HG02884 (cell line): ENCODE measurements at regions not wholly inside any gene's neighbourhood (a gene's known extent, or its start where the extent isn't known, plus 50 kb on each side); places are given as distances from the start of the nearest gene placed in this dataset.

ENCODE experiments used
- ATAC-seq: cut with Tn5 transposase; IDR thresholded peaks from one replicate; pipeline ENCODE4 v1.9.1; 2021; ENCODE audit warnings: mild to moderate bottlenecking, moderate library complexity; ENCODE audit not compliant: unreplicated experiment

DNA sequence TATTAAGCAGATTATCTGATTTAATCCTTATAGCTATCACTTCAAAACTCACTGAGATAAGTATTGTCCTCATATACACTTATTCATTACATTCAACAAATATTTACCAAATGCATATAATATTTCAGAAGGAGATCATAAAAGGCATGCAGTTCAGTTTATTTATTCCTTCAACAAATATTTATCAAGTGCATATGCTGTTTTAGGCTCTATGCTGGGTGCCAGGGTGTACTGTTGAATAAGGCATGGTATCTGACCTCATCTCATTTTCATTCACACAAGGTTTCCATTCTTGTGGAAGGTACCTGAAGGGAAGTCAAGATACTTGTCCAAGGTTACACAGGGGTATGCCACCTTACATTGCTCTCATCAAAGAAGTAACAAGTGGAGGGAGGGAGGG is 213.0 kb downstream of the INSIG2 start:
- ATAC-seq, result no peak

DNA sequence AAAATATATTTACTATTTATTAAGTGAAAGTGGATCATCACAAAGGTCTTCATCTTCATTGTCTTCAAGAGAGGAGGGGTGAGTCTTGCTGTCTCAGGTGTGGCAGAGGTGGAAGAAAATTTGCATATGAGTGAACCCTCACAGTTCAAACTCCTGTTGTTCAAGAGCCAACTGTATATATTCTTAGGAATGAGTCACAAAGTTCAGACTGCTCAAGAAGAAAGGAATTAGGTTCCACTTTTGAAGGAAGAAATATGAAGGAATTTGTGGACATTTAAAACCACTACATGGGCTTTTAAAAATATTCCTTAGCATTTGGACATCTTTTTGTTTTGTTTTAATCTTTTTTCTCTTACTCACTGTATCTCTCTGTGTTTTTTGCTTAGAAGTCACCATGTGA is 212.6 kb downstream of the INSIG2 start:
- ATAC-seq, result no peak

DNA sequence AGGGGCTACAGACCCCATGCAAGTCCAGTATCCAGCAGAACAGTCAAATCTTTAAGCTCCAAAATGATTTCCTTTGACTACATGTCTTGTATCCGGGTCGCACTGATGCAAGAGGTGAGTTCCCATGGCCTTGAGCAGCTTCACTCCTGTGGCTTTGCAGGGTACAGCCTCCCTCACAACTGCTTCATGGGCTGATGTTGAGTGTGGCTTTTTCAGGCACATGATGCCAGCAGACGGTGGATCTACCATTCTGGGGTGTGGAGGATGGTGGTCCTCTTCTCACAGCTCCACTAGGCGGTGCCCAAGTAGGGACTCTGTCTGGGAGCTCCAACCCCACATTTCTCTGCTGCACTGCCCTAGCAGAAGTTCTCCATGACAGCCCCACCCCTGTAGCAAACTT is 208.4 kb downstream of the INSIG2 start:
- ATAC-seq, result no peak

DNA sequence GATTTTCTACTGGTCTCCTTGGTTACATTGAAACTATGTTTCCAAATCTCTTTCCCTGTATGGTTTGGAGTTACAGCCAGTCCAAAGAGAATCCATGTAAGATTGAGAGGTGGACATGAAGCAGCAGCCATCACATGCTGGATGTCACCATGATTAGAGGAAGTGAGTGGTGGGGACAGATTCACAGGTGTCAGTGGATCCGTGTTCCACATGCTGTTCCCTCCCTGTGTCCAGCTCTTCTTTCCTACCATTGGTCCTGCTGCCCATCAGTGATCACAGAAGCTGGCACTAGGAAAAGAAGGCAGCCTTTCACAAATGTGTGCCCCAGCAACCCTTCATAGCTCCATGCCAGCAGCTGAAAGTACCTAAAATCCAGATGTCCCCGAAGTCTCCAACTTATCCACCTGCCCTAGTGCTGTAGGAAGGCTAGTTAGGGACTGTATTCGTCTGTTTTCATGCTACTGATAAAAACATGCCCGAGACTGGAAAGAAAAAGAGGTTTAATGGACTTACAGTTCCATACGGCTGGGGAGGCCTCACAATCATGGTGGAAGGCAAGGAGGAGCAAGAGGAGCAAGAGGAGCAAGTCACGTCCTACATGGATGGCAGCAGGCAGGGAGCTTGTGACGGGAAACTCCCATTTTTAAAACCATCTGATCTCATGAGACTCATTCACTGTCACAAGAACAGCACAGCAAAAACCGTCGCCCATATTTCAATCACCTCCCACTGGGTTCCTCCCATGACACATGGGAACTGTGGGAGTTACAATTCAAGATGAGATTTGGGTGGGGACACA is 207.5 kb downstream of the INSIG2 start:
- no peak for ATAC-seq

DNA sequence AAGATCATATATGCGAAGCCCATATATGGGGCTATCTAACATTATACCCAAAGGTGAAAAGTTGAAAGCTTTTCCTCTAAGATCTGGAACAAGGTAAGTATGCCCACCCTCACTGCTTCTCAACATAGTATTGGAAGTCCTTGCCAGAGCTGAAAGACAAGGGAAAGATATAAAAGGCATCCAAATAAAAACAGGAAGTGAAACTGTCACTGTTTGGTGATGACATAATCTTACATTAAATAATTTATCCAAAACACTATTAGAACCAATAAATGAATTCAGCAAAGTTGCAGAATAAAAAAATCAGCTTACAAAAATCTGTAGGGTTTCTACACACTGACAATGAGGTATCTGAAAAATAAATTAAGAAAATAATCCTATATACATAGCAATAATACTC is 205.8 kb downstream of the INSIG2 start:
- ATAC-seq, result no peak

DNA sequence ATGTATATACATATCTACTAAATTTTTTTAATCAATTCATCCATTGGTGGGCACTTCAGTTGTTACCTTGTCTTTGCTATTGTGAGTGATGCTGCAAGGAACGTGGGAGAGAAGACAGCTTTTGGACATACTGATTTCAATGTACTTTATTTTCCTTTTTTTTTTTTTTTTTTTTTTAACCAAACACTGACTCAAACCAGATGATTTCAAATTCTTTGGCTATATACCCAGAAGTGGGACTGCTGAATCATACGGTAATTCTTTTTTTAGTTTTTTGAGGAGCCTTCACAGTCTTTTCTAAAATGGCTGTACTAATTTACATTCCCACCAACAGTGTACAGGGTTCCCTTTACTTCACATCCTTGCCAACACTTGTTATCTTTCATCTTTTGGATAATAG is 204.7 kb downstream of the INSIG2 start:
- ATAC-seq, result no peak

DNA sequence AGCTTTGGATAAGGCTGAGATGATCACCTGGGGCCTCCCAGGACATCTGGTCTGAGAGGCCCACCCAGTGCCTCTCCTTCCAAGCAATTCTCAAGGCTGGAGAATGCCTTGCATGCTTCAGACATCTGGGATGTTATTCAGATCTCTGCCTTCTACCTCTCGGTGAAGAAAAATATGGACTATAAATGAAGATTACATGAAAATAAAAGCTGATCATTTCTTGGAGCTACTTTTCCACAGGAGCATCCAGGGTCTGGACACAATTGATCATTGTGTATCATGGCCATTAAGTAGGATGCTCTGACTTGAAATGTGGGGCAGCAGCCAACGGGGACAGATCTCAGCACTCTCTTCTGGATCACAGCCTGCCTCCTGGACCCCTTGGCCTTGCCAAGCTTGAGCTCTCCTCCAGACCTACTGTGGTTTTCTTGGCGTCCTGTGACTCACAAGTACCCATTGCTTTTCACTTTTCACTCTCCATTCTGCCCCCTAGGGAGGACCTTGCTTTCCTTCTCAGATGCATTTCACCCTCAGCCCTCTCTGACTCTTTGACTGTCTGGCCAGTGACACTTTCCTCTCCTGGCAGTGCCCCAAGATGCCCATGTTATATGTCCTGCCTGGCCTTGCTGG is 203.1 kb downstream of the INSIG2 start:
- ATAC-seq, result no peak

DNA sequence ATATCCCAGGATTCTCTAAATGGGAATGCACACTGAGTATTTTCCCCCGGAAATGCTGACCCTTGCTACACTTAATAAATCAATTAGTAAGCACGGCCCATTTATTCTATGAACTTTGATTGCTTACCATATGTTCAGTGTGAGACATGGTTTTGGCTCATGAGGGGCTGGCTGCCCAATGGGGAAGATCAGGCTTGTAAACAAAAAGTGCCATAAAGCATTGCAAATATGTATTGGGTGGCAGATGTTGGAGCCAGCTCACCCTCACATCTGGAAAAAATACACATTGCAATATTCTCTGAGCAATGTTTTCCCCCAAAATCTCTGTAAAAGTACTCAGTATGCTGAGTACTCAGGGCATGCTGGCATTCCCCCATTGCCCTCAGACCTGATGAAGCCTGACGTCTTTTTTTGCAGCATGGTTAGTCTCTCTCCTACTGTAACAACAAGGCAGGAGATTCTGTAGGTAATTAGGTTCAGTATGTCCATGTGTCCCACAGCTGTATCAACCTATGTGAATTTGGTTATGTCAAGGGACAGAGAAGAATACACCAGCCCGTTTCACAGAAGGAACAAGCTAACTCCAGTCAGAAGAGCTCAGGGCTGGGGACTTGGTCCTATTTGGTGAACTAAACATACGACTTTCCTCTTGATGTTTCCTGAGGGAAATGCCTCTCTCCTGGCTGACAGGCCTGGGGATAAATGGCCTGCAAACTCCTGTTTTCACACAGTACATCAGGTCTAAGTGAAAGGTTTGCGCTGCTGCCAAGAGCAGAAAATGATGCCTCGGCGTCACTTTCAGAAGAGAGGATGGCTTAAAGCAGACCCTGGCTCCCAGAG is 202.4 kb downstream of the INSIG2 start:
- ATAC-seq, result no peak

DNA sequence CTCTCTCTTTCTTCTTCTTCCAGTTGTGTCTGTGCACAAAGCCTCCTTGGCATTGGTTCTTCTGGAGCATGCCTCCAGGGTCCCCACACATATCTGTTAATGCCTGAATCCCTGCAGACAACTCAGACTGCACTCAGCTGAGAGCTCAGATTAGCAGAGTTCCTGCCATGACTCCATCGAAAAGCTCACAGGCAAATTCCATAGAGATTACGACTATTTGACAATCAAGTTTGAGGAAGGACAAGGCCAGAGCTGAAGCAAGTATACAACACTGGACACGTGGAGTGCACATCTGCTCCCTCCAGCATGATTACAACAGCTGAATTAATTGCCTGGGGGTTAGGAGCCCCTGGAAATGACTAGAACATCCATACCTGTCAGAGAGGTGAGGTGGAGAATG is 190.7 kb downstream of the INSIG2 start:
- no peak for ATAC-seq

DNA sequence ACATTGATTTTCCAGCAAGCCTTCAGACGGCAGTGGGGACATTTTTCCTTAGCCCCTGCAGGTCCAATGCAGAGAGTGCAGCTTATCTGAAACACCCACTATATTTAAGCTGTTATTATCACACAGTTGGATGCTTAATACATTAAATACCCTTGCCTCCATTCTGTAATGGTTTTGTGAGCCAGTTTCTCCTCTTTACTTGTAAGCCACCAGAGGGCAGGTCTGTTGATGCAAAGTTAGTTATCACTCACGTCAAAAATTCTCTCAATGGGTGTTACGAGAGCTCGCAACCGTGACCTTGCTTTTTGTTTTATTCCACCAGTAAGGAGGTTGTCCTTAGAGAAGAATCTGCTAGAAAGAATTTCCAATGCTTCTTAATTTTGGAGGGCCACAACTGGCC is 189.8 kb downstream of the INSIG2 start:
- ATAC-seq, result no peak

DNA sequence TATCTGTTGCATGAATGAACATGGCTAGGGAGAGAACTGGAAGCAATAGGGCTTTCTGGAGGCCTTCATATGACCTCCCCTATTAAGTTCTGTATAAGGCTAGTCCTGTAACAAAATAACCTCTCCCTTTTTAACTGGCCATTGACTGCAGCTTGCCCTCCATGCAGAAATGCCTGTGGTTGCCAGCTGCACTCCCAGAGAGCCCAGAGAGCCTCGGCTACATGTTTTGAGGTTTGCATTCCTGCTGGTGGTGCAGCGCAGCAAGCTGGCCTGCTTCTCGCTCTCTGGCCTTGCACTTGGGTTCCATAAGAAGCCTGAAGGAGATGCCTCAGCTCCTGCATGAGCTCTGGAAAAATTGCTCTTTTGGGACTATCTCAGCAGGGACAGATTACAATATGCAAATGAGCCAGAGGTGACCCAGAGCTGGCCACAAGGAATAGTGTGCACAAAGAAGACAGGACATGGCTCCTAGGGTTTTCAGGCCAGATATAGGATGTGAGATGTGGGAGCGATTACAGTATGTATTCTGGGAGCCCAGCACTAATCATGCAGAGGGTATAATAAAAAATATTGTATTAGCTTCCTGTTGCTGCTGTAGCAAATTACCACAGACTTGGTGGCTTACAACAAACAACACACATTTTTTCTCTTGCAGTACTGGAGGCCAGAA is 186.7 kb downstream of the INSIG2 start:
- ATAC-seq, result no peak

DNA sequence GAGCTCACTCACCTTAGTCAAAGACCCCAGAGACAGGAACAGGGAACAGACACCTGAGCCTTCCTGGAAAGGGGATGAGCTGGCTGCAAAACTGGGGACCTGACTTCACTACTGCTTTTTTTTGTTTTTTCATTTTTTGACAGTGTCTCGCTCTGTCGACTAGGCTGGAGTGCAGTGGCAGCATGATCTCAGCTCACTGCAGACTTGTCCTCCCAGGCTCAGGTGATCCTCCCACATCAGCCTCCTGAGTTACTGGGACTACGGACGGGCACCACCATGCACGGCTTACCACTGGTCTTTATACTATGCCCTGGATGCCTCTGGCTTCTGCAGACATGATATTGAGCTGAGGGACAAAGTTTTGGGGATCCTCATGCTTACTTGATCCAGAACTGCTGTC is 184.1 kb downstream of the INSIG2 start:
- no peak for ATAC-seq

DNA sequence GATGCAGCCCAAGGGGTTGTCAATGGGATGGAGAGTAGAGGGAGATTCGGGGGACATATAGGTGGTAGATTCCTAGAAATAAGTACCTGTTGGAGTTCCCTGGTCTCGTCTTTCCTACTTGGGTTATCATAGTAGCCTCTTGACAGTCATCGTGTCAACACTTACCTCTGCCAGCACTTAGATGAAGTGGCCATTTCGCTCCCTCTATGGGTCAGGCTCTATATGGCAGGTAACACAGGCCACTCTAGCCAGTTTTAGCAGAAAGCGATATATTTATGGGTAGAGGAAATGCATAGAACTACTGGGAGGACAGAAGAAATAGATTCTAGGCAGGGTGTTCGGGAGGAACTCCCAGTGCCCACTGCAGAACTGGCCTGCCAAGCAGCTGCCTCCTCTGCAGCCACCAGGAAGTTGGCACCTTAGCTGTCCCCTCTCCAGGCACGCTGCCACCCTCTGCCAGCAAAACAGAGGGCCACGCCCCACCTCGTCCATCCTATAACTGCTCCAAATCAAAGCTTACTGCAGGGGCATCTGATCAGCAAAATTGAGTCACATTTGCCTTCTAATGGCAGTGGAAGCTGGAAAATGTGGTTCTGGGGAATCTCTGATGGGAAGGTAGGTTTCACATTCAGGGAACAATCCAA is 181.3 kb downstream of the INSIG2 start:
- no peak for ATAC-seq

DNA sequence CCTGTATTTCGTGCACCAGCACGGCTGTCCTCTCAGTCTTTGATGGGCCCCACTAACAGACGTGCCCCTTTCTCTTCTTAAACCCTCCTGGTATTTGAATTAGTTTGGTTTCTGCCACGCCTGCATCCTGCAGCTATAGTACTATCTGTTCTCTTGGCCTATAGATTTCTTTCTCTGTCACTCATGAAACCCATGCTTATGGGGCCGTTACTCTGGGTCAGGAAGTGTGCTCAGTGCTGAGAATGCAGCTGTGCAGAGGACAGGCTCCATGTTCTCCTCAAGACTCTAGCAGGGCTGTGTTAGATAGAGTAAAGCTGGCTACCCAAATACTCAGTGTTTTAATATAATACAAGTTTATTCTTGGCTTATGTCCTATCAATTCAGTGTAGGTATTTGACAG is 180.0 kb downstream of the INSIG2 start:
- no peak for ATAC-seq

DNA sequence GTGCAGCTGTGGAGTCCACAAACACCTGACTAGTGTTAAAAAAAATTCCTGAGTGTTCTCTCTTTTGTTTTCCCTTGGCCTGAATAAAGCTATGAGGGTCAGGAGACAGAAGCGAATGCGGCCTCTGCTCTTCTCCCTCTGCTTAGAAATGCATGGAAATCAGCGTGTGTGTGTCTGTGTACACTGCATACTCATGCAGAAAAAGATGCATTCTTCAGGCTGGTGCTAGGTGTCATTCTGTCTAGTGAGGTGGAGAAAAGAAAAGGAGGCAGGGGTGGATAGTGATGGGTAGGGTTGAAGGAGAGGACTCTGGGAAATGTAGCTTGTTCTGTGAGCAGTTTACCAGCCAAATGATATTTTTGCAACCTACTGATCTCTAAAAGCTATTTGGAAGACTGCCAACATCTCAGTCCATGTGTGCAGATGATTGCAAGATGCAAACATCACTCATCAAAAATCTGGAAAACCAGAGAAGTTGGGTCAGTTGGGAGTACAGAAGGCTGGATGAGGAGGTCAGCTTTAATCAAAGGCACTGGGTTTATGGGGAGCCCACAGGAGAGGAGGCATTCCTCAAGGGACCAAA is 177.7 kb downstream of the INSIG2 start:
- ATAC-seq, result no peak

DNA sequence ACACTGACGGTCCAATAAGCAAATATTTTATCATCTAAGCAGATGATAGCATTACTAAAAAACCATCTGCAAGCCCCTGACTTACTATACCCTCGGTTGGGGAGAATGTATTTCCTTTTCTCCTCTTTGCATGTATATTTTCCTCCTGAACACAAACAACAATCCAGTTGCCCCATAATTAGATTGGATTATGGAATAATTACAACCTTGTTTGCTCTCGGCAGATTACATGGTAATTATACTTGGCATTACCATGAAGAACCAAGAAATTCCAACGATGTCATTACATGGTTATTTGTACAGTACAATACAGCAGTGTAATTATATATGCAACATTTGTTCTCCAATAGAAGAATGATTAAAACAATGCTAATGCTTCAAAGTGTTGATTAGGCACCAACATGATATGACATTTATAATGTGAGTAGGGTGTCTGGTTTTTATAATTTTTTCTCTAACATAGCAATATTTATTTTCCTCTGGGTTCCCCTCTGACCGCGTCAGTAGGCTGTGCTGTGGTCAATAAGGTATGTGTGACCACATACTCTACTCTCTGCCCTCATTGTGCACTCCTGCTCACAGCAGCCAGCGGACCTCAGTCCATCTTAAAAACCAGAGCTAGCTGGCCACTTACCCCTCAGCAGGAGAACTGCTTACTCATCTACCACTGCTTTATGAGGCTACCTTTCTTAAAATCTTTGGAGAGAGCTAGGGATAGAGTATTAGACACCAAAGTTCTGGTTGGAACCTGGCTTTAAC is 176.1 kb downstream of the INSIG2 start:
- no peak for ATAC-seq

DNA sequence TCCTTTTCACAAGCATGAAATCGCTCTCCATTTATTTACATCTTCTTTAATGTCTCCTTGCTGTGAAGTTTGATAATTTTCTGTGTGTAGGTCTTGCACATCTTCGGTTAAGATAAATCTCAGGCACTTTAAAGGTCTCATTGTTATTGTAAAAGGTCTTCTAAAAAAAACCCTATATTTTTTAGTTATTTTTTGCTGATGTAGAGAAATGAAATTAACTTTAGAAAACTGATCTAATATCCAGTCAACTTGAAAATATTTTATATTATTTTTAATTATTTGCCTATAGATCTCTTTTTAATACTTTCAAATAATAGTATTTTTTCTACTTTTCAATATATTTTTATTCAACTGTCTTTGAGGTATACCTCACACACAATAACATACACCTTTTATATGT is 169.4 kb downstream of the INSIG2 start:
- ATAC-seq, result no peak

DNA sequence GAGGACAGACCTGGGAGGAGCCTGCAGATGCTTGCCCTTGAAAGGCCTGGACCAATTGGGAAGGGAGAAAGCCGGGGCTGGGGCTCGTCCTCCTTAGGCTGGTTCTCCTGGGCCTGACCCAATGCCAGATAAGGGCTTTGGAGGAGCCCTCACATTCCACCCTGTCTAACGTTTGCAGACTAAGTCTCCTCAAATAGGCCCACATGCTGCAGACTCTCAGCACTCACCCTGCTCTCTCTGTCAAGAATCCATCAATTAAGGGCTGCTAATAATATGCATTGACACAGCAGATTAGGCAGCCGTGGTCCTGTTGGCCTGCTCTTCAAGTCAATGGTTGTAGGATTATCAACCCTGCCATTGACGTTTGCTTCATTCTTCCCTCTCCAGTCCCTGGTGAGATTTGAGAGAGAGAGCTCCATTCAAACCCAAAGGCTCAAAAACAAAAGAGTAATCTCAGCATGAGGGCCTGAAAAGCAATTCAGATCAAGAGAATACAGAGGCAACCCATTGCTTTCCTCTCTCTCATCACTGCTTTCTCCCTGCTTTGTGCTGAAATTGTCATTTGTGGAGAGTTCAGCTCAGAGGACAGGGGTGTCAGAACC is 167.6 kb downstream of the INSIG2 start:
- ATAC-seq, result no peak

DNA sequence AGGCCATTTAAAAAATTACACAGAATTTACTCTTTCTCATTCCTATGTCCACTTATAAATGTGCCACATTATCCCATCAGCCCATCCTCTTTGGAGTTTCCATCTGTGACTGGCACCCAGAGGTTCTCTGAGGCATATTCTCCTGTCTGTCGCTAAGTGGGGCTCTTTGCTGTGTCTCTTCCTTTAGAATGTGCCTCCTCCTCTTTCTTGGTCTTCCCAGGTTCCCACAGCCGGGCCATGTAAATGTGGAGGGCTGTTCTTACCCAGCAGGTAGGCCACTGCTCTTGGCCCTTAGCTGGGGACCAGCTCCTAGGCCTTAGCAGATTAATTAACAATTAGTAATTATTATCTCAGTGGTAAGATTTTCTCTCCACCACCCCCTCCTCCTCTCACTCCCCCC is 167.0 kb downstream of the INSIG2 start:
- no peak for ATAC-seq
